Activated CD8-positive, alpha-beta T cell treated with anti-CD3 and anti-CD28 coated beads, Interleukin-2, amount 10 ng/mL, durations not matched to agents 7 days and 5 days (primary cell): ENCODE measurements at regions not wholly inside any gene's neighbourhood (a gene's known extent, or its start where the extent isn't known, plus 50 kb on each side); places are given as distances from the start of the nearest gene placed in this dataset.

ENCODE experiments used
- ATAC-seq: fragments of 150-1000 bp; cut with Tn5 transposase; one replicate; pipeline ENCODE4 v1.10.0; 2021; ENCODE audit warnings: moderate library complexity
- CTCF ChIA-PET: fragments of 350-600 bp; sonication (Branson Sonifier 250); formaldehyde crosslinking; loops from one replicate; lab custom pipeline; 2021; ENCODE audit warnings: antibody characterized with exemption; lab: Charles Lee
- POLR2A ChIA-PET: fragments of 350-600 bp; sonication (Branson Sonifier 250); formaldehyde crosslinking; loops from one replicate; lab custom pipeline; 2021; ENCODE audit warnings: antibody characterized with exemption; lab: Charles Lee
- DNase-seq: peaks from one replicate; pipeline ENCODE4 v3.0.0-alpha.2; 2020
- H3K27ac Mint-ChIP-seq: one replicate; pipeline ENCODE4 v1.8.0; 2021; ENCODE audit warnings: mild to moderate bottlenecking, mixed read lengths
- H3K27me3 Mint-ChIP-seq: one replicate; pipeline ENCODE4 v1.8.0; 2021; ENCODE audit warnings: low read depth, mixed read lengths
- H3K36me3 Mint-ChIP-seq: one replicate; pipeline ENCODE4 v1.8.0; 2021; ENCODE audit warnings: low read depth, mixed read lengths
- H3K4me1 Mint-ChIP-seq: one replicate; pipeline ENCODE4 v1.8.0; 2021; ENCODE audit warnings: low read depth, mixed read lengths
- H3K4me3 Mint-ChIP-seq: one replicate; pipeline ENCODE4 v1.8.0; 2021; ENCODE audit warnings: mild to moderate bottlenecking, mixed read lengths
- H3K9me3 Mint-ChIP-seq: one replicate; pipeline ENCODE4 v1.8.0; 2022; ENCODE audit warnings: mixed read lengths; ENCODE audit not compliant: insufficient read depth

DNA sequence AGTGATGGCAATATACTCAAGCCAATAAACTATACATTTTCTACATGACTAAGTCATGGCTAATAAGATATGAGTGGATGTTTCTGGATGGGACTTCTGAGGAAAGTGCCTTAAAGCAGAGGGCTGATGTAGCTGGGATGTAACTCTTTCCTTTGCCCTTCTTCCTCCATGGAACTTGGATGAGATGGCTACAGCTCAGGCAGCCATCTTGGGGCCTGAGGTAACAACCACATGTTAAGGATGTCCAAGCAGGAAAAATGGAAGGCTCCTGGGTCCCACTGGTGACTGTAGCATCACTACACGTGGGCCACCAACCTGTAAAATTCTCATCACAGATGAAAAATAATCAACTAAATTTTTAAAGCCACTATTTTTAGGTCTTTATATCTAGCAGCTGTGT, 54.4 kb upstream of the GRIP1 start:
- ATAC-seq: no peak
- H3K27ac Mint-ChIP-seq: no peak overlapping the region
- POLR2A ChIA-PET: no interaction called here
- no peaks in the 10 kb centered on the region for H3K9me3 Mint-ChIP-seq
- H3K27me3 Mint-ChIP-seq: peaks cover 2% of the 10 kb centered on the region
- H3K4me1 Mint-ChIP-seq: no peaks in the 10 kb centered on the region
- DNase-seq: no peak
- no peaks in the 10 kb centered on the region for H3K36me3 Mint-ChIP-seq
- H3K4me3 Mint-ChIP-seq: no peak overlapping the region
- CTCF ChIA-PET: interaction anchor here (0.7 kb wide), 1 partner anchor 124 kb away, joined by 3 read pairs; no protein-coding TSS in a partner anchor

DNA sequence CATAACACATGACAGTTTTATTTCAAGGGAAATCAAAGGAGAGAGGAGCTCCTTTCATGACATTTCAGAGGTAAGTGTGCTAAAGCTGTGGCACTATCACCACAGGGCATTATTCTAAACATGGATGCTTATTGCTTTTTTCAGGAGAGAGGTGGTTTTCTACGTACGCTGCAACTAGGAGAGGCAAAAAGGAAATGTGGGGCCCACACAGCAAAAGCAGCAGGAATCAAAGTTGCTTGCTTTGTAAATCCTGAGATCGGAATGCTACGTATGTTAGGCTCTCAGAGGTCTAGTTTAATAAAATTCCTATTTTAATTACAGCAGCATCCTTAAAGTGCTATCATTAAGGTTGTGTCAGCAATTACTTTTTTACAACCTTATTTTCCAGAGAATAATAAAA, 55.0 kb upstream of the GRIP1 start:
- CTCF ChIA-PET: interaction anchor here (0.7 kb wide), 1 partner anchor 124 kb away, joined by 3 read pairs; no protein-coding TSS in a partner anchor
- H3K4me3 Mint-ChIP-seq: no peak overlapping the region
- DNase-seq (no peak), ATAC-seq (no peak)
- H3K27me3 Mint-ChIP-seq: peaks cover 2% of the 10 kb centered on the region
- no peaks in the 10 kb centered on the region for H3K36me3 Mint-ChIP-seq
- no peaks in the 10 kb centered on the region for H3K4me1 Mint-ChIP-seq
- POLR2A ChIA-PET: no interaction called here
- no peak overlapping the region for H3K27ac Mint-ChIP-seq
- no peaks in the 10 kb centered on the region for H3K9me3 Mint-ChIP-seq

DNA sequence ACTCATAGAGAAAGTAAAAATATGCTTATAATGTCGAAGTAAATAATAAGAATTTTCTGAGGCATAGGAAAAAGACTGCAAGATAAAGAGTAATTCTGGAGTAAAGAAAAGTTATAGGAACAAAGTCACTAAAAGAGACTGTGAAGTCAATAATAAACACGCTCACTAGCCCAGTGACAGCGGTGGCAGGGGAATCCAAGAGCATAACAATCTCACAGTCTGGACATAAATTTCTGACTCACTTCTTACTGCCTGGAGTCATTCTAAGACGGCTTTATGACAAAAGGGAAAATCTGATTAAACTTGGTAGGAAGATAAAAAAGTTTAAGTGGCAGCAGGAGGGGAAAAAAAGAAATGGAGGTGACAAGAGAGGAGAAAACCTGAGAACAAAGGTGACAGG, 56.4 kb upstream of the GRIP1 start:
- POLR2A ChIA-PET: no interaction called here
- CTCF ChIA-PET: interaction anchor here (1.1 to 1.2 kb wide), 2 partner anchors 17 to 41 kb away, joined by 3 to 4 read pairs; no protein-coding TSS in a partner anchor
- no peaks in the 10 kb centered on the region for H3K4me1 Mint-ChIP-seq
- H3K9me3 Mint-ChIP-seq: peaks cover 3% of the 10 kb centered on the region
- no peak overlapping the region for H3K27ac Mint-ChIP-seq
- no peaks in the 10 kb centered on the region for H3K36me3 Mint-ChIP-seq
- DNase-seq: no peak
- ATAC-seq: no peak
- H3K4me3 Mint-ChIP-seq: no peak overlapping the region
- H3K27me3 Mint-ChIP-seq: peaks cover 2% of the 10 kb centered on the region

DNA sequence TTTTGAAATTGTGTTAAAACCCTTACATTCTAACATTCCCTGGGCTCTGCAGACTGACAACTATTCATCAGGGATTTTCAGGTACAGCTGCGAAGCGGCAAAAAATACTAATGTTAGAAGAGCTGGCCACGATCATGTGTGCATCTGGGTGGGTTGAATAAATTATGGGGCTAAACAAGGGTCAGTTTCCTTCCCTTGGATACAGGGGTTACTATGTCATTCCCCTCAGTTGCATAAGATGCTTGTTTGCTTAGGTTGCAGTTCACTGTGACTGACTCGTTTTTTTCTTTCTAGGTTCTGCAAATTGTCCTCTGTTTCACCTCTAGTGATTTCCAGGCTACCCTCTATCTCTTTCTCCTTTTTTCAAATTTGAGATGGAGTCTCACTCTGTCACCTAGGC, 58.1 kb upstream of the GRIP1 start:
- DNase-seq (no peak), ATAC-seq (no peak)
- peaks cover 3% of the 10 kb centered on the region for H3K4me1 Mint-ChIP-seq
- no peak overlapping the region for H3K27ac Mint-ChIP-seq
- H3K36me3 Mint-ChIP-seq: no peaks in the 10 kb centered on the region
- peaks cover 2% of the 10 kb centered on the region for H3K27me3 Mint-ChIP-seq
- ChIA-PET POLR2A (no interaction called here), CTCF (interaction anchor here (0.7 kb wide), 1 partner anchor 272 kb away, joined by 3 read pairs; no protein-coding TSS in a partner anchor)
- H3K4me3 Mint-ChIP-seq: no peak overlapping the region
- peaks cover 4% of the 10 kb centered on the region for H3K9me3 Mint-ChIP-seq

DNA sequence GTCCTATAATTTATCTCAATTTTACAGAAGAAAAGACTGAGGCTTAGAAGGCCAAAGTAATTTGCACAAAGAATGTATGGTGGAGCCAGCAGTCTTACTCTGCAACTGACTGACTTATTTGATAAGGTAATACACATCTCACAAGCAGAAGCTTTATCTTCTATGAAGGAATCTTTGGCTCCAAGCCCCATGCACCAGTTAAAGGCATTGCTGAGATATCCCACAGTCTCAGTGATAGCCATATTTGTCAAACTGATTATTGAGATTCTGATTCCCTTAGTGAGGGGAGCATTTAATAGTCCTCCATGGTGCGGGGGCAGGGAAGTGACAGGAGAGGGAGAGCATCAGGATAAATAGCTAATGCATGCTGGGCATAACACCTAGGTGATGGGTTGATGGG, 60.4 kb upstream of the GRIP1 start:
- Mint-ChIP-seq H3K4me3 (no peak overlapping the region), H3K27me3 (peaks cover 2% of the 10 kb centered on the region), H3K4me1 (peaks cover 14% of the 10 kb centered on the region), H3K36me3 (peaks cover 4% of the 10 kb centered on the region), H3K9me3 (peaks cover 9% of the 10 kb centered on the region), H3K27ac (no peak overlapping the region)
- CTCF ChIA-PET: no interaction called here
- ATAC-seq: no peak
- POLR2A ChIA-PET: no interaction called here
- no peak for DNase-seq

DNA sequence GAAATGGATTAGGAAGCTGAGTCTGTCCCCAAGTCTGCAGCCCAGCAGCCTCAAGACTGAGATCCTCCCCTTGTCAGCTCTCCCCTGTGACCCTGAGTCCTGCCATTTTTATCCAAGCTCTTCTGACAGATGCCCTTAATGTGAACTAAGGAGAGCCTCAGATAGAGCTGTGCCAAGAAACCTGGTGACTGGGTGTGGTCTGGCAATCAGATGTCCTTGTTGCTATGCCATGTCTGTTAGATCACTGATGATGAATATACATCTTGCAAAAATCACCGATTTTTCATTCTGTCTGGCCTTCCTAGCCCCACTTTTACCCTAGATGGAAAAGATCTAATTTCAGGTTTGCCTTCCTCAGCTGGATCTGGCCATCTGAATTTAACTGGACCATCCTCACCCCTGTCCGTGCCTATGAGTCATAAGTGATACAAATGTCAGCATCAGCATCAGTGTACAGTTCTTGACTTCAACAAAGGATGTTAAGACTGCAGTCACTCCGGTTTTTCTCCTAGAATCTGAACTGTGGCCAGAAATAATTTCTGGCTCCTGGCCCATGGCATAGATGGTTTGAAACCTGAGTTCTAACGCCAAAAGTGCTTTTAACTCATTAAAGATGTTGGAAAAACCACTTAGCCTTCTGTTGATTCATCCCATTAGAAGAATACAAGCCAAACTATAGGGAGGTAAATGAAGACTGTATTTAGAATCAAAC, 61.2 kb upstream of the GRIP1 start:
- DNase-seq: no peak
- peaks cover 9% of the 10 kb centered on the region for H3K9me3 Mint-ChIP-seq
- POLR2A ChIA-PET: interaction anchor here (0.7 kb wide), 2 partner anchors 81 to 452 kb away, joined by 3 read pairs; no protein-coding TSS in a partner anchor
- peaks cover 14% of the 10 kb centered on the region for H3K4me1 Mint-ChIP-seq
- no peak for ATAC-seq
- H3K4me3 Mint-ChIP-seq: no peak overlapping the region
- CTCF ChIA-PET: interaction anchor here (1.6 kb wide), 1 partner anchor 109 kb away, joined by 4 read pairs; no protein-coding TSS in a partner anchor
- H3K27me3 Mint-ChIP-seq: peaks cover 2% of the 10 kb centered on the region
- H3K27ac Mint-ChIP-seq: no peak overlapping the region
- peaks cover 4% of the 10 kb centered on the region for H3K36me3 Mint-ChIP-seq

DNA sequence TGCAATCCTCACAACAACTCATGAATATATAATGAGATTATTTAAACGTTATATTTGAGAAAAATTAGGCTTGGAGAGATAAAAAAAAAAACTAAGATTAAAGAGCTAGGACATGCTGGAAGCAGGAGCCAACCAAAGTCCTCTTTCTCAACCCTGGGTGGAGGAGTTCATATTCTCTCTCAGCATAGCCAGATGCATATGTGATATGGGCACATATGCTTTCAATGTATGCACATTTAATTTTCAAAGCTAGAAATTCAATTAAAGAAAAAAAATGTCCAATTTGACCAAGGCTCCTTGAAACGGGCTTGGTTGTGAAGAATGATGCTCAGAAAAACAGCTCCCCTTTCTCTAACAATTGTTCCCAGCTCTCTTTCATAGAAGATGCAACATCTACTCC, 61.9 kb upstream of the GRIP1 start:
- Mint-ChIP-seq H3K4me3 (no peak overlapping the region), H3K27ac (no peak overlapping the region), H3K9me3 (peaks cover 9% of the 10 kb centered on the region), H3K27me3 (peaks cover 4% of the 10 kb centered on the region), H3K4me1 (peaks cover 14% of the 10 kb centered on the region), H3K36me3 (peaks cover 4% of the 10 kb centered on the region)
- DNase-seq (no peak), ATAC-seq (no peak)
- ChIA-PET POLR2A (interaction anchor here (0.5 to 0.7 kb wide), 2 partner anchors 58 to 452 kb away, joined by 3 read pairs; no protein-coding TSS in a partner anchor), CTCF (interaction anchor here (1.6 kb wide), 1 partner anchor 108 kb away, joined by 4 read pairs; no protein-coding TSS in a partner anchor)

DNA sequence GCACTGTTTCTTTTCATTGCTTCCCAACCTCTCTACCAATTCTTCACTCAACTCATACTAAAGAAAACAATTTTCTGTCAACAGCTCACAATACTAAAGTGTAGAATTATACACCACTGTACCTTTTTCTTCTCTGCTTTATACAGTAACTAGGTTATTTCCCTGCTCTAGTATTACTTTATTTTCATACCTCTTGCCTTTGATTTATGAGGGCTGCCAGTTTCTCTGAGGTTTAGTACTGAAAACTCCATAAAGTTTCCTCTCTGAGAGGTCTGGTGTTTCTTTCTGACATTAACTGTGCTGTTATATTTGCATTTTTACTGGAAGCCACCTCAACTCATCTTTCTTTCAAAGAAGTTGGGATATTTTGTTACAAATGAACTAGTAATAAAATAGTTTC, 63.0 kb upstream of the GRIP1 start:
- Mint-ChIP-seq H3K27ac (no peak overlapping the region), H3K4me3 (no peak overlapping the region), H3K4me1 (peaks cover 14% of the 10 kb centered on the region), H3K27me3 (peaks cover 6% of the 10 kb centered on the region), H3K9me3 (peaks cover 9% of the 10 kb centered on the region), H3K36me3 (peaks cover 4% of the 10 kb centered on the region)
- ChIA-PET POLR2A (no interaction called here), CTCF (interaction anchor here (1.6 kb wide), 1 partner anchor 107 kb away, joined by 4 read pairs; no protein-coding TSS in a partner anchor)
- DNase-seq: no peak
- no peak for ATAC-seq

DNA sequence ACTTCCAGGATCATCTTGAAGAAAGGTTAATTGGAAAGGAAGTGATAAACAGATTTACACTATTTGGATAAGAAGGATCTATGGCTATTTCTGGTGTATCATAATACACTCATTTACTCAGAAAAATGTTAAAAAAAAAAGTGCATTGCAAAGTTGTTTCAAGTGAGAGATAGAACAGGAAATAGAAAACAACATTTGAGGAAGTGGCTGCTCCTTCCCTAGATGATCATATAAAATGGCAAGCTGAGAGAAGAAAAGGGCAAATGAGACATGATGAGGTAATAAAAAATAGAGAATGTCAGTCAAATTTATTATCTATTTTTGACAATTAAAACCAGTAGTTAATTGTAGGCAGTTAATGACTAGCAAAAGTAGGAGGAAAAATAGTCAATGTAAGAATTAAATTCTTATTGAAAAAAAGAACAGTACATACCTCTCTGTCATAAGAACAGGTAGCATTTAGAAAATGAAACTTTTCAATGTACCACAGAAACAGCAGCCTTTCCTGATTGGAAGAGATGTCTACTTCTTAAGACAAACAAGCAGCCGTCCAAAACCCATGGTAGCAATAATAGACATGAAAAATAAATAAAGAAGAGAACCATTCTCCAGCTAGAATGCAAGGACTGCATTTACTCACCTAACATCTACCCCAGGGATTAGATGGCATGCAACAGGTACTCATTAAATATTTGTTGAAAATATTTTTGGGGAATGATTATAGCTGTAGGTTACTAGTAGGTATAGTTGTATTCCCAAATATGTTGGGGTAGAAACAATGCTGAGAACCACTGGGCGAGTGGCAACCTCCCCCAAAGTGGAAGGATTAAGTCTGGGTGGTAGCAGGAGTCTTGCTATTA, 63.9 kb upstream of the GRIP1 start:
- Mint-ChIP-seq H3K27me3 (peaks cover 6% of the 10 kb centered on the region), H3K4me3 (no peak overlapping the region), H3K27ac (peak overlapping the region; percentile 68), H3K9me3 (peaks cover 9% of the 10 kb centered on the region), H3K36me3 (peaks cover 4% of the 10 kb centered on the region), H3K4me1 (peaks cover 14% of the 10 kb centered on the region)
- CTCF ChIA-PET: interaction anchor here (0.8 kb wide), 1 partner anchor 52 kb away, joined by 4 read pairs; no protein-coding TSS in a partner anchor
- ATAC-seq (no peak), DNase-seq (no peak)
- POLR2A ChIA-PET: interaction anchor here (0.7 kb wide), 1 partner anchor 109 kb away, joined by 3 read pairs; no protein-coding TSS in a partner anchor

DNA sequence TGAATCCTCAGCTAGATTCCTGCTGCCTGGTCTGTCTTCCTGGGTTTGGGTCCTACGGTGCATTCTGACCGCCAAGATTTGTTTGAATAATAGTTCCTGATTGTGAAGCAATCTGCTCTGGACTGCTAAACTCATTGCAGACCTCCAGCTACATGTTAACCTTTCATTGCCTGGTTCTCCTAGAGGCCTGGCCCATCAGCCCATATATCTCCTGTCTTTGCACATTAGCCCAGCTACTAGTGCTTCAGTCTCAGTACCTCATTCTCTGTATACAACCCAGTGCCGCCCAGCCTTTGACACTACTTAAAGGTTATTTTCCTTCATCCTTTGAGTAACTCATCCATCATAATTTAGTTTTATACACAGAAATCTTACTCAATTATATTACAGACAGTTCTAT, 65.6 kb upstream of the GRIP1 start:
- ChIA-PET CTCF (interaction anchor here (1.0 kb wide), 1 partner anchor 20 kb away, joined by 3 read pairs; no protein-coding TSS in a partner anchor), POLR2A (interaction anchor here (0.6 kb wide), 1 partner anchor 12 kb away, joined by 3 read pairs; no protein-coding TSS in a partner anchor)
- no peak for ATAC-seq
- no peak overlapping the region for H3K4me3 Mint-ChIP-seq
- H3K36me3 Mint-ChIP-seq: peaks cover 4% of the 10 kb centered on the region
- H3K27me3 Mint-ChIP-seq: peaks cover 8% of the 10 kb centered on the region
- no peak overlapping the region for H3K27ac Mint-ChIP-seq
- DNase-seq: no peak
- H3K4me1 Mint-ChIP-seq: peaks cover 14% of the 10 kb centered on the region
- peaks cover 9% of the 10 kb centered on the region for H3K9me3 Mint-ChIP-seq

DNA sequence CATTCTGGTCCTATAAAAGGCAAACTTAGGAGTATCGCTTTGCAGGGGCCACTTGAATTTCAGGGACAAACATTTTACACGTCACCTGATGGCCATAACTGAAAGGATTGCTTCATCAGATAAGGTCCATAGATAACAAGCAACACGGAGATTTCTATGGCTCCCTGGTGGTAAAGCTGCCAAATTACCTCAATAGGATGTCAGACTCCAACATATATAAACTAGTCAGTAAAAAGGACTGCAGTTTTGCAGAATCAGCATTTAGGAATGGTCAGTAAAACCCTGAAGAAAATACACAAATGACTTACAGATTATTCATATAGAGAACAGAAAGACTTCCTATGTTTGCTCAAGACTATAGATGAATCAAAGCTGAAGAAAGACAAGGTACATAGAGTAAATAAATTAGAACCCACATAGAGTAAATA, 66.1 kb upstream of the GRIP1 start:
- H3K27ac Mint-ChIP-seq: no peak overlapping the region
- CTCF ChIA-PET: interaction anchor here (1.0 kb wide), 1 partner anchor 20 kb away, joined by 3 read pairs; no protein-coding TSS in a partner anchor
- ATAC-seq (no peak), DNase-seq (no peak)
- H3K4me1 Mint-ChIP-seq: peaks cover 14% of the 10 kb centered on the region
- peaks cover 9% of the 10 kb centered on the region for H3K9me3 Mint-ChIP-seq
- peaks cover 8% of the 10 kb centered on the region for H3K27me3 Mint-ChIP-seq
- H3K4me3 Mint-ChIP-seq: no peak overlapping the region
- H3K36me3 Mint-ChIP-seq: peaks cover 4% of the 10 kb centered on the region
- POLR2A ChIA-PET: no interaction called here
